ENCODE measurements at regions not wholly inside any gene's neighbourhood (a gene's known extent, or its start where the extent isn't known, plus 50 kb on each side); places are given as distances from the start of the nearest gene placed in this dataset.

GRCh38 chr6:134413241-134413643 lies 95.3 kb upstream of the SGK1 start:
- no peak for TF ChIP-seq CTCF (IDR thresholded peaks at IDR 0.05; ENCODE audit: extremely low read depth in 1 of 2, insufficient read depth in 1 of 2, low read depth in 1 of 2, low read length in 2 of 2)
- TF ChIP-seq MYC (IDR thresholded peaks at IDR 0.05; ENCODE audit: low read depth, low read length), result no peak
- TF ChIP-seq EZH2 (IDR thresholded peaks at IDR 0.05; ENCODE audit: borderline replicate concordance, low read depth, low read length, severe bottlenecking), result no peak
- TF ChIP-seq GATA2 (IDR thresholded peaks at IDR 0.05; ENCODE audit: insufficient read depth, insufficient read length, low read depth, low read length), result no peak
- no peak for TF ChIP-seq FOS (IDR thresholded peaks at IDR 0.05; ENCODE audit: borderline replicate concordance, insufficient read depth, low read length)
- no peak for TF ChIP-seq POLR2A (IDR thresholded peaks at IDR 0.05; ENCODE audit: low read depth, low read length)
- no peak for TF ChIP-seq POLR2AphosphoS5 (IDR thresholded peaks at IDR 0.05; ENCODE audit: insufficient read depth, low read depth, low read length)
- no peak for TF ChIP-seq JUN (IDR thresholded peaks at IDR 0.05; ENCODE audit: borderline replicate concordance, insufficient read depth, insufficient read length, low read depth)
- TF ChIP-seq MAX (IDR thresholded peaks at IDR 0.05; ENCODE audit: insufficient read depth, insufficient read length), result no peak
- Histone ChIP-seq H3K36me3 (ENCODE audit: control insufficient read depth in 2 of 2, extremely low read depth in 1 of 2, insufficient read depth in 2 of 2, low read length in 2 of 2) (no peaks in the 10 kb centered on the region), H3K9me1 (replicated peaks; ENCODE audit: control insufficient read depth, extremely low read depth, insufficient read depth, low read length) (no peaks in the 10 kb centered on the region), H3K4me1 (ENCODE audit: control insufficient read depth, extremely low read depth, insufficient read depth, low read length) (no peaks in the 10 kb centered on the region), H3K27me3 (ENCODE audit: control insufficient read depth in 2 of 2, insufficient read depth in 2 of 2, low read length in 2 of 2) (no peaks in the 10 kb centered on the region), H4K20me1 (replicated peaks; ENCODE audit: control insufficient read depth, extremely low read depth, insufficient read depth, low read length) (no peaks in the 10 kb centered on the region), H3K9ac (replicated peaks; ENCODE audit: extremely low read depth, insufficient read depth, low read length) (no peak overlapping the region), H3K27ac (ENCODE audit: insufficient read depth, low read depth, low read length) (no peak overlapping the region), H3K9me3 (replicated peaks; ENCODE audit: control insufficient read depth, insufficient read depth, low read length) (no peaks in the 10 kb centered on the region), H3K4me3 (replicated peaks in 1 of 3; ENCODE audit: insufficient read depth in 1 of 3, low read depth in 1 of 3, low read length in 3 of 3) (no peak overlapping the region), H3K4me2 (ENCODE audit: insufficient read depth, low read length) (no peak overlapping the region), H3K79me2 (ENCODE audit: control insufficient read depth, insufficient read depth, low read length) (no peaks in the 10 kb centered on the region), H2AFZ (ENCODE audit: low read depth, low read length) (no peak overlapping the region)
- FAIRE-seq (no peak), DNase-seq (ENCODE audit: low read depth, low spot score) (no peak)
- ChIA-PET POLR2A (no interaction called here), CTCF (no interaction called here)
- dilution Hi-C loops (cut with MboI; ENCODE audit: extremely low pct_ligation_motif_present, low sequenced_read_pairs), result no loop called here
- intact Hi-C loops (cut with micrococcal nuclease), result loop anchor here (5.0 kb wide), 1 partner anchor 96 kb away; the partner anchor contains the start of gene SGK1
- BruUV-seq (replicated peaks), result no TSS peak

Measured in endothelial cell of umbilical vein (primary cell).